ENCODE measurements at regions not wholly inside any gene's neighbourhood (a gene's known extent, or its start where the extent isn't known, plus 50 kb on each side); places are given as distances from the start of the nearest gene placed in this dataset.

DNA sequence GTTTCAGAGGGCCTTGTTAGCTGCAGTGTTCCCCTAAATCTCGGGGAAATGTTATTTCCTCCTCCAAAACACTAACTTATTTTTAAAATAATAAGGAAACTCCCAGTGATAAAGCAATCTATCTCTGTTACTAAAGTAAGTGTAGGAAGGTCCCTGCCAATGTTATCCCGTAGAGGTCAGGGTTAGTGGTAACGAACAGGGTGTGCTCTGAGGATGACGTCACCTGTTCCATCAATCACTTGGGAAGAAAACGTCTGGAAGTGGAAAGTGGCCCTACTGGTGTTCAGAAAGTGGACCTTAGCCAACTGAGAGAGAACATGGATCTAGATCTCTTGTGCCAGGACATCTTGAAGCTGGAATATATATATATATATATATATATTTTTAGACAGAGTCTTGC, 249.5 kb downstream of the BCOR start:
- DNase-seq (ENCODE audit: low spot score), result no peak

DNA sequence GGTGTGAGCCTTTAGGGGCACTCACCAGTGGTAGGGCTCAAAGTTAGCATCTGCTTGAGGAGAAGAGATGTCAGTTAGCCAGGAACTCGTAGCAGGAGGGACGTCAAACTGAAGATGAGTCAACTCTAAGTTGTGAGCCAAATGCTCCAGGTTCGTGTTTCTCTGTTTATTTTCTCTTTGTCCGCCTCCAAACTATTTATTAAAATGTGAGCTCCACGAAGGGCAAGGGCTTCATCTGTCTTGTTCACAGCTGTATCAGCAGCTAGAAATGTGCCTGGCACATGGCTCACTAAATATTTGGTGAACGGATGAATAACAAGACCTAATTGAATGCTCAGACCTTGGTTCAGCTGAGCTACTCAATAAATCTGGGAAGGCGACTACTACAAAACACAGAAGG, 248.9 kb downstream of the BCOR start:
- peak; percentile 15 for DNase-seq (ENCODE audit: low spot score)

DNA sequence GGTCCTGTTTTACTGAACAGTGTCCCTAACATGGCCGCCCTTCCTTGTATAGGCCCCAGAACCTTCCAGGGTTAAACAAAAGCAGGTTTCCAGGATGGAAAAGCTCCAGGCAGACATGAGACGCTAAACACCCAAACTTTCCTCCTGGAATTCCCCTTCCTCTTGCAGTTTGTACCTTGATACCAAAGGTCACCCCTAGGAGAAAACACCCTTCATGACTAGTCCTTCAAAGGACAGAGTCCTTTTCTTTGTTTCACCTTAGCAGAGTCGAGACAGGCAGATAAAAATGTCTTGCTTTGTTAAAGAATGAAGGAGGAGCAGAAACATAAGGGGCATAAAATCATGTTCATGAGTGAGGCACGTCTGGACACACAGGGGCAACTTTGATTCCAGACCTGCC, 247.5 kb downstream of the BCOR start:
- DNase-seq (ENCODE audit: low spot score), result no peak

DNA sequence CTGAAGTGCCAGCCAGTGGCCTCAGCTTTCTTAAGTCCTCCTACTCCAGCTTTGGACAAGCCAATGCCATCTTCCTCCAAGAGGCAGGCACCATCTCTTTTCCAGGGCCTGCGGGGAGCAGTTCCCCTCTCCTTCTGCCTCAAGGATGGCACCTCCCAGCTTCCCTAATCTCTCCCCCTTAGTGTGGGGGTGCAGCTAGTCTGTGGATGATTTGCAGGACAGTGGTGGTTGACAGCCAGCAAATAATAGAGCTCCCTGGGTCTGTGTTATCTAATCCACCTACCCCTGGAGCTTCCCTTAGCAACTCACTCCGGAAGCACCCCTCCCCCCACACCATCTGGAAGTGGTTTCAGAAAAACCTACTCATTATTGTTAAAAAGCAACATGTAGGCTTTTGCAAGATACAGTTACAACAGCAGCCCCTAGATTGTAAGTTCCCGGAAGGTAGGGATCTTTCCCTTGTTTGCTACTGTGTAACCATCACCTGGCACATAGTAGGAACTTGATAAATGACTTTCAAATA, 247.1 kb downstream of the BCOR start:
- DNase-seq (ENCODE audit: low spot score), result peak; percentile 17

DNA sequence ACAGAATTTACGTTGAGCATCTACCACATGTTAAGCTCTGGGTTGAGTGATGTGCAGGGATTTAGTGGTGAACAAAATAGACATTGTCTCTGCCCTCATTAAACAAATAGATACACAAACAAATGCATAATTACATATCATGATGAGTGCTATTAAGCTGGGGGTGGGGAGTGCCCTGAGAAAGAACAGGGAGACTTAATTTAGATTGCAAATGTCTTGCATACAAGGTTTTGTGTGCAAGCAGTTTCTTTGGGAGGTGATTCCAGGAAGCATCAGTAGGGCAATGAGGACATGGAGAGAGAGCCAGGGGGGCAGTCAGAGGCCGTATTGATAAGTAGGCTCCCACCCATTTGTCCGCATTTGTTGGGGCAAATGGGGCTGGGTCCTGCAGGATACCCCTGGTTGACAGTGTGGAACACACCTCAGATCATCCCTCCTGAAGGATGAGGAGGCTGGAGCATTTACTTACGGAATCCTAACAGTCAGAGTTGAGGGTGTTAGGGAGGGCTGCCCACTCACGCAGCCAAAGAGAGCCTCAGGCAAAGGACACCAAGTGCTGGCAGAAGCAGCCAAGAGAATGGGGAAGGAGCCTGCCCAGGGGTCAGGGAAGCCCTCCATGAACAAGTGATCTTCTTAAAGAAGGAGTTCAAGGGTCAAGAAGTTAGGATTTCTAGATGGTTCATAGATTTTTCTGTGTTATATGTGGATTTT, 245.9 kb downstream of the BCOR start:
- no peak for DNase-seq (ENCODE audit: low spot score)

DNA sequence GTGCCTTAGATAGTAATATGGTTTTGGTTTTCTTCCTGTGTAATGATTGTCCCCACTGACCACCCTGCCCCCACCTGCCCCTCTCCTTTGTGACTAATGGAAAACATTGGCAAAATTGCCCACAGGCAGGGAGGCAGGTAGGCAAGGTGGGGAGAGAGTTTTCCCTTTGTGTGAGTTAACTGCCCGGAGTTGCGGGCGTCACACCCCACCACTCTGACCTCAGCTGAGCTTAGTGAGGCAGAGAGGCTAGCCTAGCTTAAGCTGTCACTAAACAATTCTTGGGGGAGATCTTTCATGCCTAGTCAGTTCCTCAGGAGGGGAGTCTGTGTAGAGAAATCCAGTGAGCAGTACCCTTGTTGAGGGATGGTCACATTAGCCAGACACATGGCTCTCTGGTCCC, 245.3 kb downstream of the BCOR start:
- DNase-seq (ENCODE audit: low spot score), result no peak

DNA sequence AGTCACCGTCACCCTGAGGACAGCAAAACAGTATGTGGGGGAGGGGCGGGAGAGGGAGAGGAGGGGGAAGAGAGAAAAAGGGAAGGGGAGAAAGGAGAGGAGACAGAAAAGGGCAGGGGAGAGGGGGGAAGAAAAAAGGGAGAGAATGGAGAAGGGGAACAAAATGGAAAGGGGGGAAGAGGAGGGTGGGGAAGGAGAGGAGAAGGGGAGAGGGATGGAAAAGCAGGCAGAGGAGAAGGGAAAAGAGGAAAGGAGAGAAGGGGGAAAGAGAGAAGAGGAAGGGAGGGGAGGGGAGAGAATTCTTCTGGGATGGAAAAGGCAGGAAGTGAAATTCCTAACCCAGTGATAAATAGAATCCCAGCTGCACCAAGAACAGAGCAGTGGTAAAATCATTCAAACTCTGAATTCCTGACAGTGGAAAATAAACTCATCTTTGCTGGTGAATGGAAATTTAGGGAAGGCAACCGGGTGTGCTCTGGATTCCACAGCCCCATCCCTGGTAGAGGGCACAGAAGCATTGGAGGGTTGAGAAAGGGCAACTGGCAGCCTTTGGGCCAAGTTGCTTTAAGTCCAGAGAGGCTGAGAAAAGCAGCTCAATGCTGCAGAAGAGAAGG, 244.2 kb downstream of the BCOR start:
- no peak for DNase-seq (ENCODE audit: low spot score)

DNA sequence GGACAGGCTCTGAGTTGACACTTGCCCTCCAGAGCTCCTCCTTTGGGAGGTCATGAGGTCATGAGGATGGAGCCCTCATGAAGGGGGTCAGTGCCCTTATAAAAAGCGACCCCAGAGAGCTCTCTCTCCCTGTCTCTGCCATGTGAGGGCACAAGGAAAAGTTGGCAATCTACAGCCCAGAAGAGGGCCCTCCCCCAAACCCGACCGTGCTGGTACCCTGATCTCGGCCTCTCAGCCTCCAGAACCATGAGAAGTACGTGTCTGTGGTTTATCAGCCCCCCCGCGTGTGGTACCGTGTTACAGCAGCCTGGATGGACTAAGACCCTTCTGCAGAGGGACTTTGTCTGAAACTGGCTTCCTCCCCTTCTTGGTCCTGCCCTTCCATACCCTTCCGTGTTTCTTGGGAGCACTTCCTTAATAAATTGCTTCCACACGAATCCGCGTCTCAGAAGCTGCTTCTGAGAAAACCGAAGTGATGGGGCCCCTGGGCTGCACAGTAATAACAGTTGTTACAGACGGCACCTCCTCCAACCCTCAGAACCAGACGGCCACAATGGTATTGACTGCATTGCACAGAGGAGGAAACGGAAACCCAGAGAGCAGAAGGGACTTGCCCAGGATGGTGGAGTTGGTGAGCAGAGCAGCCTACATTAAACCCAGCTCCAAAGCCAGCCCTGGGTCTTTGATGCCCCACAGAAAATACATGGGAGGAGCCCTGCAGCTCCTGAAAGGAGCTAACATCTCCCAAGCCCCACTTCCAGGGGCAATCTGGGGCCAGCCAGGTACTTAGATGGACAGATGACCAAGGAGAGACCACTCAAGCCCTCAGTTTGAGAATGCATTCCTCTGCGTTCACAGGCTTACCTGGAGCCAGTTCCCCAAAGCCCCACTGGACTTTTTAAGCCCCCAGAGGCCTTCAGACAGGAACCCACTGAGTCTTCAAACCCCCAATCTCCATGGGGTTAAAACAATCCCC, 242.7 kb downstream of the BCOR start:
- no peak for DNase-seq (ENCODE audit: low spot score)

DNA sequence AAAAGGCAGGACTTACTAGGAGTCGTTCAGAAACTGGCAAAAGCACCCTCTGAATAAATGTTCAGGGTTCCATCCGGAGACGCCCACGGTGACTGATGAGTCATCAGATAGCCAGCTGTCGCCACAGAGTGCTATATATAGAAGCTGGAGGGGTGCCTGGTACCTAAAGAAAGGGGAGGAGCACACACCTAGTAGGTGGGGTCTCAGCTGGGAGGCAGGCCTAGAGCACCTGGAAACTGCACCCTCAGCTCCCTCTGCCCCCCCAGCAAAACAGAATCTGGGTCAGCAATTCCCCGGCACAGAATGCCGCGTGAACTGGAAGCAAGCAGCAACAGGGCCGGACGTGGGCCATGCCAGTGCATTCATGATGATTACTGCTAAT, 242.0 kb downstream of the BCOR start:
- peak; percentile 63 for DNase-seq (ENCODE audit: low spot score)

DNA sequence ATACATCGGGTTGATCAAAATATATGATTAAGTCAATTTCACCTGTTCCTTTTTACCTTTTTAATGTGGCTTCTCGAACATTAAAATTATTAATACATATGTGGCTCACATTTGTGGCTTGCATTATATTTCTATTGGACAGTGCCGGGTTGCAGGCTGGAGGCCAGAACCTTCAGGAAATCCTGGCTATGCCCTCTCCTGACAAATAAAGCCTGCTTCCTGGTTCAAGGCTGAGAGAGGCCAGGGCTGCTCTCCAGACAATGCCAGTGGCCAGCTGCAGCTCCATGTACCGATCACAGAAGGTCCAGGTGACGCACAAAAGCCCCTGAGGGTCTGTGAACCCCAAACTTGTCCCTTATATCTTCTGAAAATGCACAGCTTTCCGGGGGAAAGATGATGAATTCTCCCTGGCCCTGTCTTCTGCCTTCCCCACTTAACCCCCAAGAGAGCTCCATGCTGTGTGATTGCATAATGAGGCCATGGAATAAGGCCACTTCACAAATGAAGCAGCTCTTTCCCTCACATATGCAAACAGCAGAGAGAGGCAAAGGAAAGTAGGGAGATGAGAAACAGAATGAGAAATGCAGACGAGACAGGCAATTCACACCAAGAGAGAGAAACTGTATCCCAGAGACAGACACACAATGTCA, 241.2 kb downstream of the BCOR start:
- DNase-seq (ENCODE audit: low spot score), result no peak

DNA sequence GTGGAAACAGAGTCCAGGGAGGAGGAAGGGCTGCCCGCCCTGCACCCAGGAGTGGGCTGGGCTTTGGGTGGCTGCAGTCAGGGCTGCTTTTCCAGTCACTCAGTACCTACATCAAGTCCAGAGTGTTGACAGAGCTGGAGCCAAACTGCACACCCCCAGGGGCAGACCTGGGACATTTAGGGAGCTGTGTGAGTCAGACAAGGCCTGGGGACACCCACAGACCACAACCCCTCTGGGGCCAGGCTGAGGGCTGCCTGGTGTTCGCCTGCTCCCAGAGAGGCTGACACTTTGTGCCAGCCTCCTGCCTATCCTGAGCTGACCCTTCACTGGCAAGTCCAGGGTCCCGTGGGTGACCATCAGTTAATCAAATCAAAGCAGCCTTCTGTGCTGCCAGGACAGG, 240.0 kb downstream of the BCOR start:
- peak; percentile 13 for DNase-seq (ENCODE audit: low spot score)

DNA sequence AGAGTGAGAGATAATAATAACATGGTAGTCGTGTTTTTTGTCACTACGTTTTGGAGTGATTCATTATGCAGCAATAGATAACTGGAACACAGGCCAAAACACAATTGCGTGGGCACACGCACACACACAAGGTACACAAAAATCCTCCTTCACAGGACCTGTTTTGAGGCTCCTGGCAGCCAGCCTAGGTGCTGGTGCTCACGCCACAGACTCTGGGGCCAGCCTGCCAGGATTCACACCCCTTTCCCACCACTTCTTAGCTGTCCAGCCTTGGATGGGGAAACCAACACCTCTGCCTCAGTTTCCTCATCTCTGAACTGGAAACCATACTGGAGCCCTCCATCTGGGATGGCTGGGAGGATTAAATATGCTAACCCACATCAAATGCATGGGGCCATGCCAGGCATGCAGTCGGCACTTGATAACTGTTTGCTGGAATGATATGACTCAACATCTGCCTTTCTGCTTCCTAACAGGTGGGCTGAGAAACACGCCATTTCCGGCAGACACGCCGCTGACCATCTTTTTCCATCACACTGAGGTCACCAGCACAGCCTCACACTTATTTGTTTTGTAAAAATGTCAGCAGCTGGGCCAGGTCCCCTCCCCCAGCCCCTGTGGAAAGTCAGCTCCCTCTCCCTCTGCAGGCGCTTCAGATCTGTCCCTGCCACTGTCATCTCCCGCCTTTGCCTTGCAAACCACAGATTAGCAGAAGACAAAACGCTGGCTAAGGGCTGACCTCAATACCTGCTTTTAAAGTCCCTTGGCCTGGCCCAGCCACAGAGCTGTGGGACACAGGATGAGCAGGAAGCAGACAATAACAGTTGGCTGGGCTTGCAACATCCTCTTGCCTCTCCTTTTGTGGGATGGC, 237.5 kb downstream of the BCOR start:
- peak; percentile 87 for DNase-seq (ENCODE audit: low spot score)

DNA sequence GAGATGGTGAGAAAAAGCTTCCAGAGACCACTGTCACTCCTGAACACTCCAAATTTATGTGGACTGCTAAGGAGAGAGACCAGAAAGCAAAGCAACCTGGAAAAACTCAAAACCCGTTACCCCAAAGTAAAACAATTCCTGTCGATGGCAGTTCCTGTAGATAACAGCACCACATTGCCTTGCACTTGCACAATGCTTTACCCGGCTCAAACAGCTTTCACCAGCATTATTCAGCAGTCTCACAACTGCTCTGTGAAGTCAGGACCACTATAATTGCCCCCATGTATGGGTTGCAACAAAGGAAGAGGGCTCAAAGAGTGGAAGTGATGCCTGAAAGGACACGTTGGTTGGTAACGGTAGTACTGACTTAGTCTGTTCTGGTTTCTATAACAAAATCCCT, 234.8 kb downstream of the BCOR start:
- DNase-seq (ENCODE audit: low spot score), result no peak

DNA sequence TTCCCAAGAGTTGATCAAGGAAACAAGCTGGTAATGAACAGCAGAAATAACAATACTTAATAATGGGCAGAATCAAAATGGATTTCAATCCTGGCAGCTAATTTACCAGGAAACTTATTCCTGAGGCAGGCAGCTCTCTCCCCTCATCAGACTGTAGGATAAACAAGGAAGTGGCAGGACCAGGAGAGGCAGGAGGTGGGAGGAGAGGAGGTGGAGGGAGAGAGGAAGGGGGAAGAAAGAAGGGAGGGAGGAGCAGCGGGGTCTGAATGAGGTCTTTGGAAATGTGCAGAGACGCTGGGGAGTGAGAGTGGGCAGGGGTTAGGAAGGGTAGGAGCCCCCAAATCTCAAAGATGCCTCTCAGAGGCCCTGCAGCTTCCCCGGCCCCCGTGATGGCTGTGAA, 231.5 kb downstream of the BCOR start:
- peak; percentile 27 for DNase-seq (ENCODE audit: low spot score)

DNA sequence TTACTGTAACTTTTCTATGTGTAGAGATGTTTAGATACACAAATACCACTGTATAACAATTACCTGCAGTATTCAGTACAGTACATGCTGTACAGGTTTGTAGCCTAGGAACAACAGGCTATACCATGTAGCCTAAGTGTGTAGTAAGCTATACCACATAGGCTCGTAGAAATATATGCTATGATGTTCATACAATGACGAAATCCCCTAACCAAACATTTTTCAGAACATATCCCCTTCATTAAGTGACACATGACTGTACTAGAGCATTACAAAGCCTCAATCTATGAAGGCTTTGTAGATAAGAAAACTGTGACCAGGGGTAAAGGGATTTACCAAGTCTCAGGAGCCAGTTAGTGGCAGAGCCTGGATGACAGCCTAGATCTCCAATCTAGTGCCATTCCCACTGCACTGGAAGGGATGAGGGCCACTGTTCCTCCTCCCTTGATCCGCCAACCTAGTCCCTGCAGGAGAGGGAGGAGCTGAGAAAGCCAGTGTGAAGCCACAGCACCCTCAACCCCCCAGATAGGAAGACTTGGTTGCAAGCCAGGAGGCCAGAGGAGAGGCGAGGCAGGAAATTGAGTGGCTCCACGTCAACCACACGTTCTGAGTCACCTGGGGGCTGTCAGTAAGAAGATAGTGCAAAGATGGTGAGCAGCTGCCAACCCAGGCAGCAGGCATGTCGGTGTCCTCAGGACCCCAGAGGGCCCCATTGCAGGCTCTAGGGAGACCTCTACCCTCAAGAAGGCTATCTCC, 227.7 kb downstream of the BCOR start:
- DNase-seq (ENCODE audit: low spot score), result peak; percentile 85

DNA sequence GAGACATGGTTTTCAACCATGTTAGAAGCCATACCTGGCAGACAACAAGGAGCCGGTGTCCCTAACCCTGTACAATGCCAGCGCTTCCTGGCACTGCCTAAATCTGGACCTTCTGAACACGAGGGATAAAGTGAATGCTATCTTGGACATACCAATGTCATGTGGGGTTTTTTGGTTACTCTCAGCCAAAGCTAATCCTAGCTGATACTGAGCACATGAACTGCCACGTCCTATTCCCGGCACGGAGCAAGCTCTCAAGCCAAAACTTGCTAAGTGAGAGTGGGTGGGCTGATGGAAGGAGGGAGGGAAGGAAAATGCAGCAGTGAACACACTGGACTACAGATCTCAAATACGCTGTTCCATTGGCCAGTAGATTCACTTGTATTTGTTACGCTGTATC, 226.1 kb downstream of the BCOR start:
- DNase-seq (ENCODE audit: low spot score), result no peak

DNA sequence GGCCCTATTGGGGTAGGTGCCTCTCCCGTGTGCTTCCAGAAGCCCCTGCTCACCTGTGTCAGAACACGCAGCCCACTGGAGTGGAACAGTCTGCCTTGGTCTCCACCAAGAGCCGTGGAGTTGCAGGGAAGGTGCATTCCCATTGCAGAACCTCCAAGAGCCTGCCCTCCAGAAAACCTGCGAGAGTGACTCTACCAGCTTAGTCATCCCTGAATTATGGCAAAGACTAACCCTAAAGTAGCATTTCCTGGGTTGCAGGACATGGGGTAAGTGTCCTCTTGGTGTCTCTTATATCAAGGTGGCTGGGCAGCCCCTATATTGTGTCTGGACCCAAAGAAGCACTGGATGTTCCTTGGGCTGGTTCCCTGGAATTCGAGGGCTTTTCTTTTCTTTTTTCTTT, 224.6 kb downstream of the BCOR start:
- DNase-seq (ENCODE audit: low spot score), result no peak

DNA sequence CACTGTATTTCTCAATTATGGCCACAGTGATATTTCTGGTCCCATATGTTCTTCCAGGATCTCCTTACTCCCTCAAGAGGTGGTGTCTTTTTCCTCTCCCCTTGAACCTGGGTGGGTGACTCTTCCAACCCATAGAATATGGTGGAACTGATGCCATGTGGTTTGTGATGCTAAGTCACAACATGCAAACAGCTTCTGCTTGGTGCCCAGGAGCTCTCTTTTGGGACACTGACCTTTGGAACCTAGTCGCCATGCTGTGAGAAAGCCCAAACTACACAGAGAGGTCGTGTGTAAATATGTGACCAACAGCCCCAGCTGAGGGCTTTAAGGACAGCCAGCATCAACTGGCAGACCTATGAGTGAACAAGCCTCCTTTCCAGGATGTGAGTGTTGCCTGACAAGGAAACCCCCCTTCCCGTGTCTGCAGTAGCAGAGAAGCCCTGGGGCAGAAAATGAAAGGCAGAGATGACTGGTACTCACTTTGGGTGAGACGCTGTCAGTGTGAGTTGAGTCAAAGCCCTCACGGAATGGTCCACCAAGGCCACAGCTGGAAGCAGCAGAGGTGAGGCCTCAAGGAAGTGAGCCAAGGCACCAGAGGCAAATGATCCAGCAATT, 223.4 kb downstream of the BCOR start:
- no peak for DNase-seq (ENCODE audit: low spot score)

DNA sequence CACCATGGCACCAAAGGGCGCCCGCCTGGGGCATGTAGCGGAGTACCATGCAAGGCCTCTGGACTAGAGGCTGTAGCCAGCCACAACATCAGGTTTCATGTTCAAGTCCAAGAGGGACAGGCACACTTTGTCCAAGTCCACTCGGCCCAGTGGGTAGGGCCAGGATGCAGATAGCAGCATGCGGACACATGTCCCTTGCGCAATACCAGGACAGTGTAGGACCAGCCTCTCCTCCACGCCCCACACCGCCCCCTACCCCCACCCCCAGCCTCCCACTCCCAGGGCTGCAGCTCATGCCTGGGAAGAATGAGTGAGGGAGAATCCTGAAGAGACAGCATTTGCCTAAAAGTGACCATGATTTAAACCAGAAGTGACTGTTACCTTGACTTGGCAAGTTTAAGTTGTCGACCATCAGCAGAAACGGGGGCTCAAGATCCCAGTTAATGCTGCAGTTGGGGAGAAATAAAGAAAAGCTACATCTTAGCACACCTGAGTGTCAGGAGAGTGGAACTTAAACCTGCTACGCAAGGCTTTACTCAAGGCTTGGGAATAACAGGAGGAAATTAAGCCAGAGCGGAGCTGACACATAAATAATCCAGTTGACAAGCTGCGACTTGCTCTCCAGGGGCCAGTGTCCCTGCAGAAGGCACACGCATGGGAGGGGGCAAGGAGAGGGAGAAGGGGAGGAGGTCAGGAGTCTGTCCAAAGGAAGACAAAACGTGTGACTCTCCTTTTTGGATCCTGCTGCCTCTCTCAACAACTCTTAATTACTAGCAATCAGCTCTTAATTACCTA, 221.7 kb downstream of the BCOR start:
- no peak for DNase-seq (ENCODE audit: low spot score)
